Stimulated activated CD8-positive, alpha-beta memory T cell treated with anti-CD3 and anti-CD28 coated beads, Interleukin-4, amount 100 ng/mL, for 48 hours (primary cell): ENCODE measurements at regions not wholly inside any gene's neighbourhood (a gene's known extent, or its start where the extent isn't known, plus 50 kb on each side); places are given as distances from the start of the nearest gene placed in this dataset.
"Not testable (repeated sequence)": the region's sequence is repeated elsewhere in the genome, so short reads cannot be mapped to it uniquely, and the experiment has no call there.

ENCODE experiments used
- DNase-seq: peaks from one replicate; pipeline ENCODE4 v3.0.0-alpha.2; 2020

GRCh38 chr18:1435487-1435886 lies 530.8 kb downstream of the ADCYAP1 start:
- DNase-seq = no peak

- DNase-seq = no peak
Observed at GRCh38 chr18:1436199-1436598, 531.5 kb downstream of the ADCYAP1 start.

DNA sequence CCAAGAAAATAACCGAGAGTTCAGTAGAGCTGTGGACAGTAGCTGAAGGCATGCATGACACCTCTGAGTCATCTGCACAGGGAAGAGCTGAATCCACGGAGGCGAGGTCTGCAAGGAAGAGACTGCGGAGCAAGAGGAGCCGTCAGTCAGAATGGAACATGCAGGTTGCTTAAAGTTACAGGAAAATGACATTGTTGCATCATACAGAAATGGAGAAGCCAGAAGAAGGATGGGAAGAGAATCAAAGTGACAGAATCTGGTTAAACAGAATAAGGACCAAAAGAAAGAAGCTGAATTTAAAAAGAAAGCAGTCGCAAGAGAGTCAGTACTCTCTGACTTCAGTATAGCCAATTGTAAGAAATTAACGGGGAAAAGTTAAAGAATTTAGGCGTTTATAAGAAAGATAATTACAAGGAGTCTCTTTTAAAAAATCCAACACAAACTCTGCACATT lies 533.8 kb downstream of the ADCYAP1 start:
- DNase-seq = no peak

GRCh38 chr18:1438967-1439366 lies 534.3 kb downstream of the ADCYAP1 start:
- DNase-seq = no peak

- not testable (repeated sequence) for DNase-seq
Observed at GRCh38 chr18:1444062-1444461, 539.4 kb downstream of the ADCYAP1 start.

DNA sequence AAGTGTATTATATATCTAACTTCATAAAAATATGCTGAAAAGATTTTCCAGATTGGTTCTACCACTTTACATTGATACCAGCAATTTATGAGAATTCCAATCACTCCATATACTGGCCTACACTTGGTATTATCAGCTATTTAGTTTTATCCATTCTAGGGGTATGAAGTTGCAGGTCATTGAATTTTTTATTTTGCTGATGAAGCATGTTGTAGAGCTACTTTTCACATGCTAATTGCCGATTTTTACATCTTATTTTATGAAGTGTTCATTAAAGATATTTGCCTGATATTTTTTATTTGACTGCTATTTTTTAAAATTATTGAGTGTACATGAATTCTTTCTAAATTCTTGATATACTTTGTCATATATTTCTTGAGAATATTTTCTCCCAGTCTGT lies 542.1 kb downstream of the ADCYAP1 start:
- no peak for DNase-seq

- no peak for DNase-seq
Observed at GRCh38 chr18:1452821-1453220, 548.1 kb downstream of the ADCYAP1 start.

GRCh38 chr18:1455605-1456004 lies 550.9 kb downstream of the ADCYAP1 start:
- DNase-seq = no peak

GRCh38 chr18:1458547-1458946 lies 553.9 kb downstream of the ADCYAP1 start:
- DNase-seq = no peak

GRCh38 chr18:1463981-1464380 lies 559.3 kb downstream of the ADCYAP1 start:
- DNase-seq = no peak

DNA sequence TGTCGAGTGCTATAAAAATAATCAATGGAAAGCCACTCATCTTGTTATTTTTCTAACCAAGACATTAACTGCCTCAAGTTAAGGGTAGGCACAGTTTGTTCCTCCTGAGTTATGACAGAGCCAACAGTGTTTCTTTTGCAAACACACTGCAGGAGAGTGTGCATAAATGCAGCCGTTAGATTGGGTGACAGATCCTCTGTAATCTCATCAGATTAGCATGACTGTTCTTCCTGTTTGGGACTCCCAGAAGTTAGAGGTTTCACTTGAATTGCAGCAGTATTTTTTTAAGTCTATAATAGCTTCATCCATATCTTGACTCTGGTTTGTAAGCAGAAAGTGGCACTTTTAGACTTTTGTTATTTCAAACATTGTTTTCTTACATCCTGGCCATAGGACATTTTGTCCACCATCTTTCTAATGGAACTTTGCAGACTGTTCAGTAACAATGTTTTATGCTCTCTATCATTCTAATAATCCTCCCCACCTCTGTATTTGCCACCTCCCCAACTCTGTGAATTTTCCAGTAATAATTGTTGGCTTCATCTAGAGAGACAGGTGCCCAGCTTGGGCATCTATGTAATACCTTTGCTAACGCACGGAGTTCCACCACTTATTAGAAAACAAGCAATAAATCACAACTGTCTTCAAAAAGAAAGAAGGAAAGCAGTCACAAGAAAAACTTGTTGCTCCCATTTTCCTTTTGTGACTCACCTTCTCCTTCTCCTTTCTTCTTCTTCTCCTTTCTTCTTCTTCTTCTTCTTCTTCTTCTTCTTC lies 560.0 kb downstream of the ADCYAP1 start:
- no peak for DNase-seq

DNA sequence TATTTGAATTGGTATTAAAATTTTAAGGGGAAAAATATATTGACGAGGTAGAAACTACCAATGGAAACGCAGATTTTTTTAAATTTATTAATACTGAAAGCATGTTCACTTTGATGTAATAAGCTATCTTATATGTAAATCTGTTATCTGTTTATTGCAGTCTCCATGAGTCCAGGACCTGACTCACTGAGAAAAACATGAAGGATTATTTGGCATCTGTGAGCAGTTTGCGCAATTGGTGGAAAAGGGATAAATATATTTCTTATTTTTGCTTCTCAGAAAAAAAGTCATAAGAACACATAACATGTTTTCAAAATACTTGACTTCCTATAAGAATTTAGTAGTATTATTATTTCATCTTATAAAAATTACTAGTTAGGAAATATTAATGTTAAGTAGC lies 561.4 kb downstream of the ADCYAP1 start:
- DNase-seq = no peak

DNA sequence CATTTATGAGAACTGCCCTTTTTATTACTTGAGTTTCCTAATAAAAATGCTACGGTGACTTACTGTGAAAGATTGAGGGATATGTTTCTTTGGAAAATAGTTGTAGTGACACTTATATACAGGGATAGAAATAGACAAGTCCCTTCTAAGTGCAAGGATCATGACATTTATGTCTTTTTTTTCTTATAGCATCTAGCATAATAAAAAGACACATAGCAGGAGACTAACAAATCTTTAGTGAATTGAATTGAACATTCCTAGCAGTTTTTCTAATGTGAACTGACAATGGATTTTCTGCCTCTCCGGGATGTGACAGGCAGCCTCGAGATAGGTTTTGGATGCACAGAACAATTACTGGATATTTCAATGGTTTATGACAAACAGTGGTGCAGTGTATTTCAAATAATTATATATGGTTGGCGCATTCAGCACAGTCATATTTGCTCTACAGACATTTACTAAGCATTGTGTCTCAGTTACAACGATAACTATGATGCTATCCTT lies 562.8 kb downstream of the ADCYAP1 start:
- DNase-seq = no peak

DNA sequence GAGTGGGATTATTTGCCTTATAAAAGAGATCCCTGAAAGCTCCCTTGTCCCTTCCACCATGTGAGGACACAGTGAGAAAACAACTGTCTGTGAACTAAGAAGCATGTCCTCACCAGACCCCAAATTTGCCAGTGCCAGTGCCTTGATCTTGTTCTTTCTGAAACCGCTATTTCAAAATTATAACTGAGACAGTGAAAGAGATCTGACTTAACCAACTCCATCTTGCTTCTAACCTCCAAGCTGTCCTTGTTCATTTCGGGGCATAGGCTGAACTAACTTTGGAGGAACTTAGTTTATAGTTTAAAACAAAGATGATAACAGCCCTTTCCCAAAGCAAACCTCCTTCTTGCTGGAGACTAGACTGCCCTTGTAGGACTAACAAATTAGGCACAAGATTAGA lies 563.9 kb downstream of the ADCYAP1 start:
- DNase-seq = no peak

DNA sequence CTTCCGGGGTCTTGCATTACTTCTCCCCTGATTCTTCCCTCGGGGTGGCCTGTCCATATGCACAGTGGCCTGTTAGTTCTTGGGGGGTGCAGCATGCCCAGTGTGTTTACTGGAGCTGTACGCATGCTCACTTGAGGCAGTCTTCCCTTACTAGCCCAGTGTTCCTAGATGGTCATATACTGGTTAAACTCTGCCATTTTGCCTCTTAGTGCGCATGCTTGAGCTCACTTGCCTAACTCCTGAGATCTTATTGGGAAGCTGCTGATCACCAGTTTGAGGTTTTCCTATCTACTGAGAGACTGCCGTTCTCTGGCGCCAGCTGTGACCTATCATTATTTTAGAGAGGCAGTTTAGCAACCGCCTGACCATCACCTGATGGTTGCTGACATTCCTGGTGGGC lies 571.2 kb downstream of the ADCYAP1 start:
- DNase-seq = no peak

DNA sequence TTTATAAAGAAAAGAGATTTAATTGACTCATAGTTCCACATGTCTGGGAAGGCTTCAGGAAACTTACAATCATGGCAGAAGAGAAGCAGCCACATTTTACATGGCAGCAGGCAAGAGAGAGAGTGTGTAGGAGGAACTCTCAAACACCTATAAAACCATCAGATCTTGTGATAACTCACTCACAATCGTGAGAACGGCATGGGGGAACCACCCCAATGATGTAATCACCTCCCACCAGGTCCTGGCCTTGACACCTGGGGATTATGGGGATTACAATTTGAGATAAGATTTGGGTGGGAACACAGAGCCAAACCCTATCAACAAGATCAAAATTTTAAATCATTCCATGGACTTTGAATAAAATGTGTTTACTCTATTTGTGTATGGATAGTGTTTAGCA lies 575.6 kb downstream of the ADCYAP1 start:
- DNase-seq = no peak

DNA sequence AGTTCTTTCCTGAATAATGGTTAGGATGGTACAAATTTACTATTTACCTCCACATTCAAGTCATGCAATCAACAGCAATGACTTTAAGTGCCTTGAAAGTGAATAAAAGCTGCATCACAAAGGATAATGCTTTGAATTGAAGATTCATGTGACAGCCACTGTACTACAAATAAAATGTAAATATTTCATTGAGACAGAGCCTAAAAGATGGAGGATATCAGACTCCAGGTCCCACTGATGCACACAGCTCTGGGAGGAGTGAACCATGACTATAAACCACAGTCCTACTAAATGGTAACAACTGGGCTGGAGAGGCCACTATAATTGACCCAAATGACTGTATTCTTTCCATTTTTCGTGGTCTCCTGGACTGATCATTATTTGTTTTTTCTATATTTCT lies 576.9 kb downstream of the ADCYAP1 start:
- no peak for DNase-seq

DNA sequence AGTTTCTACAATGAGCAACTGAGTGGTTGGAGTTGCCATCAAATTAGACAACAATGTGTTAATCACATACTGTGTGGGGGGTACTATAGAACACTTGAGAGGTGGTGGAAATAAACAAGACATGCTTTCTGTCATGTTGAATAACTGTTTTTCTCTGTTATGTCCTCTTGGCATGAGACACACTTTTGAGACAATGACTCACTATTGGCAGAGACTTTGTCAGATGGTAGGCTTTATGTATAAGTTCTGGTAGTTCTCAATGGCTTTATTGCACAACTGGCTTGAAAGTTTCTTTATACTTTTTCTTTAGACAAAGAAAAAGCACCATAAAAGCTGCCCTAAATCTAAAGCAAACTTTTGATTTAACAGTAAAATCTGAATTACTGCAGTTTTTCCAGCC lies 578.7 kb downstream of the ADCYAP1 start:
- DNase-seq = no peak

GRCh38 chr18:1487457-1487856 lies 582.8 kb downstream of the ADCYAP1 start:
- no peak for DNase-seq

DNA sequence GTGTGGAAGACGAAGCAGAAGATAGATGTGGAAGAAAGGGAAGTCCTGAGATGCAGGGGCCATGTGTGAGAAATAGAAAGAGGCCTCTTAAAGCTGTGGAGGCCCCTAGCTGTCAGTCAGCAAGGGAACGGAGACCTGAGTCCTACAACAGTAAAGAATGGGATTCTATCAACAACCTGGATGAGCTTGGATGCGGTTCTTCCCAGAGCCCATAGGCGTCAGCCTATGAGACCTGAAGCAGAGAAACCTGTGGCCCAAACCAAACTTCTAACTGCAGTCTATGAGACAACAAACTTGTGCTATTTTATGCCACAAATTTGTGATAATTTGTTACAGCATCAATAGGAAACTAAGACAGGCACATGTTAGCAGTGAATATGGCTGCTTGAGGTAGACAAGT lies 583.7 kb downstream of the ADCYAP1 start:
- no peak for DNase-seq

GRCh38 chr18:1488957-1489356 lies 584.3 kb downstream of the ADCYAP1 start:
- DNase-seq = no peak

DNA sequence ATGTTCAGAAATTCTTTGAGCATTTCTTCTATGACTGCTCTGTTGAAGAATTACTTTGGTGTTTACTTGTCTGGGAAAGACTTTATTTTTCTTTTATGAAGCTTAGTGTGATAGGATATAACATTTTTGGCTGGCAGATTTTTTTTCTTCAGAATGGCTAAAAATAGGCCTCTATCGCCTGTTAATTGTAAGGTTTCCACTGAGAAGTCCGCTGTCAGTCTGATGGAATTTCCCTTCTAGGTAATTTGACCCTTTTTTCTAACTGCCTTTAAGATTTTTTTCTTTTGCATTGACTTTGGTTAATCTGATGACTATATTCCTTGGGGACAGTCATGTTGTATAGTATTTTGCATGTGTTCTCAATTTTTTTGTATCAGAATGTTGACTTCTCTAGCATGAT lies 590.7 kb downstream of the ADCYAP1 start:
- no peak for DNase-seq

GRCh38 chr18:1496096-1496495 lies 591.4 kb downstream of the ADCYAP1 start:
- no peak for DNase-seq

GRCh38 chr18:1498216-1498615 lies 593.5 kb downstream of the ADCYAP1 start:
- DNase-seq = no peak

GRCh38 chr18:1499265-1499664 lies 594.6 kb downstream of the ADCYAP1 start:
- no peak for DNase-seq
